Lower leg skin (tissue), 4 donors: ENCODE measurements at regions not wholly inside any gene's neighbourhood (a gene's known extent, or its start where the extent isn't known, plus 50 kb on each side); places are given as distances from the start of the nearest gene placed in this dataset.

Experiments used
- DNase-seq, 2 donors: peaks; one replicate each; pipeline ENCODE4 v3.0.0-alpha.2; 2019; ENCODE audit warnings: low spot score in 2 of 2
- H3K4me3 ChIP-seq: fragments of 200-600 bp; sonication (generic); 2 replicates; pipeline ENCODE4 v1.5.1; 2017; ENCODE audit warnings: mild to moderate bottlenecking, low read depth; ENCODE audit not compliant: poor library complexity, severe bottlenecking
- CTCF ChIP-seq, 3 donors: fragments of 450-650 bp; IDR thresholded peaks; one replicate each; pipeline ENCODE4 v1.5.1; 2016; ENCODE audit warnings: antibody characterized with exemption in 3 of 3, mild to moderate bottlenecking in 3 of 3, moderate library complexity in 2 of 3
- POLR2A ChIP-seq, 2 donors: fragments of 450-650 bp; IDR thresholded peaks; one replicate each; pipeline ENCODE4 v1.6.1; 2016 to 2017; ENCODE audit warnings: antibody characterized with exemption in 2 of 2, mild to moderate bottlenecking in 1 of 2, moderate library complexity in 1 of 2
- WGBS, 2 donors: methylation state at CpG; one replicate each; pipeline ENCODE4 v1.1.5; 2018; 5-methylcytosine and 5-hydroxymethylcytosine counted together
- intact Hi-C: fragments of 100-400 bp; cut with DNase I; formaldehyde crosslinking; loops from one replicate; pipeline ENCODE4 v1.15.0; 2023; ENCODE audit warnings: low total_unique reads

- no peak overlapping the region for H3K4me3 ChIP-seq
- no peak for TF ChIP-seq POLR2A (IDR thresholded peaks at IDR 0.05)
- TF ChIP-seq CTCF (IDR thresholded peaks at IDR 0.05): no peak
- 91 to 93% methylated on average over 2 of the region's 2 CpGs for WGBS, 2 donors
- intact Hi-C loops: no loop called here
- DNase-seq: no peak
These were observed 392.2 kb downstream of the ZEB2 start for GRCh38 chr2:144127693-144128092.

- TF ChIP-seq POLR2A (IDR thresholded peaks at IDR 0.05) (no peak), CTCF (IDR thresholded peaks at IDR 0.05) (no peak)
- WGBS, 2 donors: 96 to 100% methylated on average over 1 of the region's 1 CpG
- no peak overlapping the region for H3K4me3 ChIP-seq
- intact Hi-C loops: no loop called here
- no peak for DNase-seq
These were observed 393.6 kb downstream of the ZEB2 start for GRCh38 chr2:144126302-144126701.

DNA sequence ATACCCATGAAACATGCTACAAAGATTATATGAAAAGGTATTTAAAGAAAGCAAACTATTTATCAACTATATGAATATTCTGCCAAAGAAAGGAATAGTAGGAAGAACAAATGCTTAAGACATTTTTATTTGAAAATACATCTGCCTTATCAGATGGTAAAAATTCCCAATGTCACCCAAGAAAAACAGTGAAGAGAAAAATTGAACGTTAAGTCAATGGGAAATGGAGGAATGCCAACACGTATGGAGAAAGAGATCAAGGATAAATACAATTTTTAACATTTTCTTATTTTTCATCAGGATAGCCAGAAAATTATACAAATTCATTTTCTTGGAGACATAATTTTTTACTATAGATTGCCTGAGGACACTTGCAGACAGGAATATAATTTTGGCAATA is 394.2 kb downstream of the ZEB2 start:
- TF ChIP-seq POLR2A (IDR thresholded peaks at IDR 0.05): no peak
- TF ChIP-seq CTCF (IDR thresholded peaks at IDR 0.05): no peak
- no peak overlapping the region for H3K4me3 ChIP-seq
- intact Hi-C loops: no loop called here
- 65 to 71% methylated on average over 2 of the region's 2 CpGs for WGBS, 2 donors
- no peak for DNase-seq

DNA sequence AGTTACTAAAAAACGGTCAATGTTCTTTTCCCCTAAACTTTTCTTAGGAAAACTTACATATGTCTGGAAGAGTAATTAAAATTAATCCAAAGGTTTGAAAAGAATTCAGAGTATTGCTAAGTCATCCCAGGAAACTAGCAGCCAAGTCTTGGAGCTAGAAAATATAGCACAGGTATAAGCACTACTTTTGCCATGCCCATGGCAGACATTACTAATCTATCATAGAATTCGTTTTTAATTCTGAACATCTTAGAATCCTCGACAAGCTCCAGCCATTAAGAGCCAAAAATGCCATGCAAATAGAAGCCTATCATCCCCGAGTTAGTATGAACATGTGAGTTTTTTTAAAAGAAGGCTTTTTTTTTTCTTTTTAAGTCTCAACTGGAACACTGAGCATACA is 395.0 kb downstream of the ZEB2 start:
- 95 to 97% methylated on average over 4 of the region's 4 CpGs for WGBS, 2 donors
- intact Hi-C loops: no loop called here
- TF ChIP-seq CTCF (IDR thresholded peaks at IDR 0.05): no peak
- TF ChIP-seq POLR2A (IDR thresholded peaks at IDR 0.05): no peak
- no peak for DNase-seq
- H3K4me3 ChIP-seq: no peak overlapping the region

GRCh38 chr2:144120487-144120886 is 399.4 kb downstream of the ZEB2 start:
- WGBS, 2 donors: 91 to 93% methylated on average over 4 of the region's 4 CpGs
- TF ChIP-seq CTCF (IDR thresholded peaks at IDR 0.05): no peak
- no peak for TF ChIP-seq POLR2A (IDR thresholded peaks at IDR 0.05)
- DNase-seq: no peak
- intact Hi-C loops: no loop called here
- no peak overlapping the region for H3K4me3 ChIP-seq

DNA sequence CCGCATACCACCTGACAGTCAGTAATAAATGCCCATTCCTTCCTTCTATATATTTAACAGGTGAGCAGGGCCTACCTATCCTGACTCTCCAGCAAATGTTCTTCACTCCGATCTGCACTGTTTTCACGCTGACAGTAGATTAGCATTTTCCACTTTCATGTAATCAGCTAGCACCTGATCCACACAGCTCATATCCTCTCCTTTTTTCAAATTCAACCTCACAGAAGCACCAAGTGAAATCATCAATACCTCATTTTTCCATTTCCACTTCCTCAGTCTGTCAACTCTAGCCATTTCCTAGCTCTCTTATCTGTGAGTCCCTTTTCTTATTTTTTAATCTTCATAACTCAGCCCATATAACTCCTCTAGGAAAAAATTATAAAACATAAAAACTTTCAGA is 402.8 kb downstream of the ZEB2 start:
- no peak for TF ChIP-seq CTCF (IDR thresholded peaks at IDR 0.05)
- TF ChIP-seq POLR2A (IDR thresholded peaks at IDR 0.05): no peak
- WGBS, 2 donors: 93 to 99% methylated on average over 3 of the region's 3 CpGs
- DNase-seq: no peak
- no peak overlapping the region for H3K4me3 ChIP-seq
- intact Hi-C loops: no loop called here
